ENCODE measurements at regions not wholly inside any gene's neighbourhood (a gene's known extent, or its start where the extent isn't known, plus 50 kb on each side); places are given as distances from the start of the nearest gene placed in this dataset.

DNA sequence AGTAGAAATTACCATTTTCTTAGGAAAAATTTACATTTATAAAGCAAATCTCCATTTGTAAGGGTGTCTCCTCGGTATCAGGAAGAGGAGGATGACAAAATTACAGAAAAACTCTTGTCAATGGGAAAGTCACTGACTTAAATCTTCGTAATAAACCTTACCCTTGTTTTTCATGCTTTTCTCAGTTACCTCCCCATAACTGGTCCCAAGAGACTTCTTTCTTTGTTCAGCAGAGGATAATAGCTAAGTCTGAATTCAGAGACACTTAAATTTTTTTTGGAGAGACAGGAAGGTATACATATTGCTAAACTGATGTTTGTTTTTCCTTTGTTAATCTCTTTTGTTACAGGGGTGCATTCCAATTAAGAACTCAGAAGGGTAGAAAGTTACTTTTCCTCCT lies 125.5 kb upstream of the JADE1 start:
- TF ChIP-seq, protein P1, sequence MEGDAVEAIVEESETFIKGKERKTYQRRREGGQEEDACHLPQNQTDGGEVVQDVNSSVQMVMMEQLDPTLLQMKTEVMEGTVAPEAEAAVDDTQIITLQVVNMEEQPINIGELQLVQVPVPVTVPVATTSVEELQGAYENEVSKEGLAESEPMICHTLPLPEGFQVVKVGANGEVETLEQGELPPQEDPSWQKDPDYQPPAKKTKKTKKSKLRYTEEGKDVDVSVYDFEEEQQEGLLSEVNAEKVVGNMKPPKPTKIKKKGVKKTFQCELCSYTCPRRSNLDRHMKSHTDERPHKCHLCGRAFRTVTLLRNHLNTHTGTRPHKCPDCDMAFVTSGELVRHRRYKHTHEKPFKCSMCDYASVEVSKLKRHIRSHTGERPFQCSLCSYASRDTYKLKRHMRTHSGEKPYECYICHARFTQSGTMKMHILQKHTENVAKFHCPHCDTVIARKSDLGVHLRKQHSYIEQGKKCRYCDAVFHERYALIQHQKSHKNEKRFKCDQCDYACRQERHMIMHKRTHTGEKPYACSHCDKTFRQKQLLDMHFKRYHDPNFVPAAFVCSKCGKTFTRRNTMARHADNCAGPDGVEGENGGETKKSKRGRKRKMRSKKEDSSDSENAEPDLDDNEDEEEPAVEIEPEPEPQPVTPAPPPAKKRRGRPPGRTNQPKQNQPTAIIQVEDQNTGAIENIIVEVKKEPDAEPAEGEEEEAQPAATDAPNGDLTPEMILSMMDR (conservative IDR thresholded peaks at IDR 0.05), result no peak
- no peak for TF ChIP-seq EZH2 (IDR thresholded peaks at IDR 0.05; ENCODE audit: low read depth)
